ENCODE measurements at regions not wholly inside any gene's neighbourhood (a gene's known extent, or its start where the extent isn't known, plus 50 kb on each side); places are given as distances from the start of the nearest gene placed in this dataset.

GRCh38 chr6:87995461-87995860 is 52.2 kb upstream of the SPACA1 start:
- DNase-seq (ENCODE audit: low spot score), result no peak

DNA sequence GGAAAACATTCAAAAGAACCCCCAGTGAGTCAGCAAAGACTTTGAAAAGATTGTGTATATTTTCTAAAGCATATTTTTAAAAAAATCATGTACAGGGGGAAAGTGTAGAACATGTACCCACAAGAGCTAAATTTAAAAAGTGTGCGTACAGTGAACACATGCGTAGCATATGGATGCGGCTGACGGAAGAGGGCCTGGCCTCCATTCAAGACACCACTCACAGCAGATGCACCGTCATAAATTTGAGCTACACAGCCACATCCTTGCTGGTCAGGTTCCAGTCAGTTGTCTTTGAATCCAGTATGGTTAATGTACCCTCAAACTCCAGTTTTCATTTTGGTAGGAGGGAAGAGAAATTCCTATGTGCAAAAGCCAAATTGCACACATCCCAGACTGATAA is 54.3 kb upstream of the SPACA1 start:
- no peak for DNase-seq (ENCODE audit: low spot score)

DNA sequence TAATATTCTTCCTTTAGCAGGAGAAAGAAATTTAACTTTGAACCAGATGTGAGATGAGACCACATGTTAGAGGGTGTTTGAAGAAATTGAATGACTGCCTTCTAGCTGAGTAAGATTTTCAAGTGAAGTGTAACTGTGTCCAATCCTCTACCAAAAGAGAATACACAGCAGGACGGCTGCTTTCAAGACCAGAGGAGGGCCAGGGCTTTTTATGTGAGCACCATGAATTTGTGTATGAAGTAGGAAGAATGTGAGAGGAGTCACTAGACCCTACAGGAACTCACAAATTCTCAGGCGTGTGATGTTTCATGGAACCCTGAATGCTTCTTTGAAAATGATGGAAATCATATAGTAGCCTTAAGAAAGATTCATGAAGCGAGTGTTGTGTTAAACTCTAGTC is 56.8 kb upstream of the SPACA1 start:
- DNase-seq (ENCODE audit: low spot score), result no peak

- no peak for DNase-seq (ENCODE audit: low spot score)
Observed at GRCh38 chr6:87982134-87982533, 65.5 kb upstream of the SPACA1 start.

GRCh38 chr6:87979737-87980136 is 67.9 kb upstream of the SPACA1 start:
- DNase-seq (ENCODE audit: low spot score), result no peak

GRCh38 chr6:87976616-87977015 is 71.0 kb upstream of the SPACA1 start:
- DNase-seq (ENCODE audit: low spot score), result no peak

DNA sequence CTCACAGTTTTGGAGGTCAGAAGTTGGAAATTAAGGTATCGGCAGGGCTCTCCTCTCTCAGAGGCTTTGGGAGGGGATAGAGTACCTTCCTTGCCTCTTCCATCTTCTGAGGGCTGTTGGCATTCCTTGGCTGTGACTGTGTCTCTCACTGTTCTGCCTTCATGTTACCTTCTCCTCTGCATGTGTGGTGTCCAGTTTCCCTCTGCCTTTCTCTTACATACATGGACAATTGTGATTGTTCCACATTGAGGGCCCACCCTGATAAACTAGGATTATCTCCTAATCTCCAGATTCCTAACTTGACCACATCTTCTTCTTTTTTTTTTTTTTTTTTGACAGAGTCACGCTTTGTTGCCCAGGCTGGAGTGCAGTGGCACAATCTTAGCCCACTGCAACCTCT is 72.1 kb upstream of the SPACA1 start:
- DNase-seq (ENCODE audit: low spot score), result no peak

GRCh38 chr6:87972279-87972678 is 75.4 kb upstream of the SPACA1 start:
- no peak for DNase-seq (ENCODE audit: low spot score)

- no peak for DNase-seq (ENCODE audit: low spot score)
Observed at GRCh38 chr6:87971605-87972262, 75.9 kb upstream of the SPACA1 start.

DNA sequence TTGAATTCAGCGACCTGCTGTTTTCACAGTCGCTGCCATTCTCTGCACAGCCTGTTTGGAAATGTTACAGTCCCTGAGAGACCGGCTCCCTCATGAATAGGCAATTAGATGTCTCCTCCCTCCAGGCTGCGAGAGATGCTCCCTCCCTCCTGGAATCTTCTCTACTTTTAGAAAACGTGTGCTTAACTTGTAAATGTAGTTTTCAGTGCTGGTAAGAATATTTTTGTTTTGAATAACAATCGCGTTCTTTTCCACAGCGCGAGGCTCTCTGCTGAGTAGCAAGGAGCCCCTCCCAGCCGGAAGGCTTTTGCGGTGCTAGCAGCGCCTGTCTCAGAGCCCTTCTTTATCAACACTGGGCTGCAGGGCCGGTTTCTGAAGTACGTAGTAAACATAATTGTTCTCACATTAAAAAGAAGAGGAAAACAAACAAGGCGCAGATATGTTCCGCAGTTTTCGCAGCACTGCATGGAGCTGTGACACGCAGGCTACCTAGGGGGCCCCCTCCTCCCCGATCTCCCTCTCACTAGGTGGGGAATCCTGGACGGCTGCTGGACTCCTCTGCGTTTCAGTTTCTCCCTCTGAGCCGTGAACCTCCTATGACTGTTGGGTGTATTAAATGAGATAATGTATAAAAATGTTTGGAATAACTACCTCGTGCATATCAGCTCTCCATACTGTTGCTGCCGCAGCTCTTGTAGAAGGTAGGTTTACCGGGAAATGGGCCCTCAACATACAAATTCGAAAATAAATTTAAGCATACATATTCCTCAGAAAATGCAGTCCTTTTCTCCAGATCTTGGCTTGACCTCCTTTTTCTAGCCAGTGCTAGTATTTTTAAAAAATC is 79.0 kb upstream of the SPACA1 start:
- no peak for DNase-seq (ENCODE audit: low spot score)

DNA sequence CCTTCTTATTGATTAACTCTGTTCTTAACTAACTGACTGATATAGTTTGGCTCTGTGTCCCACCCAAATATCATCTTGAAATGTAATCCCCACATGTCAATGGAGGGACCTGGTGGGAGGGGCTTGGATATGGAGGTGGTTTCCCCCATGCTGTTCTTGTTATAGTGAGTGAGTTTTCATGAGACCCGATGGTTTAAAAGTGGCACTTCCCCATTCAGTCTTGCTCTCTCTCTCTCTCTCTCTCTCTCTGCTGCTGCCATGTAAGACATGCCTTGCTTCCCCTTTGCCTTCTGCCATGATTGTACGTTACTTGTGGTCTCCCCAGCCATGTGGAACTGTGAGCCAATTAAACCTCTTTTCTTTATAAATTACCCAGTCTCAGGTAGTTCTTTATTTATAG is 81.8 kb upstream of the SPACA1 start:
- DNase-seq (ENCODE audit: low spot score), result no peak

DNA sequence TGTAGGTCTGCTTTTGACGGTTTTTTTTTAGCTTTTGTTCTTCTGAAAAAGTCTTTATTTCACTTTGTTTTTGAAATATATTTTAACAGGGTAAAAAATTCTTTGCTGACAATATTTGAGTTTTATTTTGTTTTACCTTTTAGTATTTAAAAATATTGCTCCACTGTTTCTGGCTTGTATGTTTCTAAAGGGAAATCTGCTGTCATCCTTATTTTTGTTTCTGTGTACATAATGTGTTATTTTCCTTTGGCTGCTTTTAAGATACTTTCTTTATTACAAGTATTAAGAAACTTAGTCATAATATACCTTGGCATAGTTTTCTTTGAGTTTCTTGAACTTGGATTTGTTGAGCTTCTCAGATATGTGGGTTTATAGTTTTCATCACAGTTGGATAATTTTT is 88.6 kb upstream of the SPACA1 start:
- DNase-seq (ENCODE audit: low spot score), result no peak

- DNase-seq (ENCODE audit: low spot score), result no peak
Observed at GRCh38 chr6:87951751-87952150, 95.9 kb upstream of the SPACA1 start.

- no peak for DNase-seq (ENCODE audit: low spot score)
Observed at GRCh38 chr6:87950614-87951013, 97.0 kb upstream of the SPACA1 start.

DNA sequence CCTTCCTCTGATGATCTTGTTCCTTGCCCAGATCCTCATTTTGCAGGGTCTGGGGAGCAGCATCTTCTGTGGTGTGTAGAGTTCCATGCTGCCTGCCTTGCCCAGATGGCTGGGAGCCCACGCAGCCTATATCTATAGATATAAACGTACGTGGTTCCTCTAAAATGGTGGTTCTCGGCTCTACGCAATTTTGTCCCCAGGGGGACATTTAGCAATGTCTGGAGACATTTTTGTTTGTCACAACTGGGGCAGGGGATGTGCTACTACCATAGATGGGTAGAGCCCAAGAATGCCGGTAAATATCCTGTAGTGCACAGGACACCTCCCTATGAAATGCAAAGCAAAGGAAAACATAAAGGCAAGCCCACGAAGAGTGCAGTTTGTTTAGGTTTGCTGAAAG is 98.4 kb upstream of the SPACA1 start:
- DNase-seq (ENCODE audit: low spot score), result no peak

GRCh38 chr6:87946669-87947068 is 101.0 kb upstream of the SPACA1 start:
- no peak for DNase-seq (ENCODE audit: low spot score)

DNA sequence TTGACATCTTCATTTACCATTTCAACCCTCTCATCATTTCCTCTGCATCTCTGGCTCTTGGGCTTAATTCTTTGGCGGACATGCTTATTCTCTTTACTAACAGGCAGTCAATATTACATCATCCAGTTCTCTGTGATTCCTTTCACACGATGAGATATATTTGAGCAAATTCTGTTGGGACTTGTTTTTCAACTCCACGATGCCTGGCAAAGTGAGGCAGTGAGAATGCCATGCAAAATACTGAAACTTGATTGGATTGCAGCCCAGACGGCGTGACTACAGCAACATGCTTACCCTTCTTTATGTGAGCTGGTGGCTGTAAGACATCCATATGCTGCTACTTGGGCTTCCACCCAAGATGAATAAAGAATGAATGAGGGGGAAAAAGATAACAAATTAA is 101.7 kb upstream of the SPACA1 start:
- DNase-seq (ENCODE audit: low spot score), result no peak

- no peak for DNase-seq (ENCODE audit: low spot score)
Observed at GRCh38 chr6:87945181-87945580, 102.5 kb upstream of the SPACA1 start.

DNA sequence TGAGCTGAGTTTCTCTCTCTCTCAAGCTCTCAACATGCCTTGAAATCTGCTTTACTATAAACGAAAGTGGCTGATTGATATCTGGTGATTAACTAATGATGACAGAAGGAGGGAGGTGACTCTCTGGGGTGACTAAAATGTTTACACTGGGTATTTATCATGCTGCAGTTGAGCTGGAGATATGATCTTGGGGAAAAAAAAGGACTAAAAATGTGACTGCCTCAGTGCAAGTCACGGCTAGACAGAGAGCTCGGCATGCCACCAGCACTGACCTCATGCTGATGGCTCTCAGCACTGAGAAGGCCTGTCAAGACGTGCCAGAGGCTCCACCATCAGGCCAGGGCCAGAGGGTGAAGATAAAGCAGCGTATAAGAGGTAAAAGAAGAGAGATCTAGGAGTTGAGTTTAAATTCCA is 103.1 kb upstream of the SPACA1 start:
- DNase-seq (ENCODE audit: low spot score), result peak; percentile 88

GRCh38 chr6:87943191-87943590 is 104.5 kb upstream of the SPACA1 start:
- DNase-seq (ENCODE audit: low spot score), result no peak

DNA sequence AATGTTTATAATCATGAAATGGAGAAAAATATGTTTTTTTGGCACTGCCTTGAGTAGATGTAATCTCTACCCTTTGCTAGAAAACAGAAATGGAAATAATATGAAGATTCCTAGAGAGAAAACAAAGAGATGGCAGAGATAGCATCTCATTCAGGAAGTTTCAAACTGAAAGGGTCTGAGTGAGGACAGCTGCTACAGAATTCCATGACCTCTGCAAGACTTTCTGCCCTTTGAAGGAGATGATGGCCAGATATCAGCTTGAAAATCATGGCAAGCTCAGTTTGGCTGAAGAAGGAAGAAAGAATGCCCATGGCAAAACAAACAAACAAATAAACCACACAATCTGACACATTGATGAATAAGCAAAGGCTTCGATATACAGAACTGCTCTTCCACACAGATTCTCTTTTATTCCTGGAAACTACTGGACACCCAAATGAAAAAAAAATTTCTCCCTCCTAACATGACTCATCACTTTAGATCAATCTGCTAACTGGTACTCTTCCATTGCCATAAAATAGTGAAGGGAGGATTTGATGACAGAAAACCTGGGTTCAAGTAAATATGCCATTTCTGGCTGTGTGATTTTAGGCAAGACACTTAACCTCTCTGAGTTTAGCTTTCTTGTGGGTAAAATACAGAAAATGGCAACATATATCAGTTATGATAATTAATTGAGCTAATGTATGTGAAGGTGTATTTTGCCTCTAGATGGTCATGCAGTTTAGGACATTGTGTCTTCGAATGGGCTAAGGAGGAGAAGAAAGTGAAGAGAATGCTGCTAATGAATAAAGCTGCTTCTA is 105.9 kb upstream of the SPACA1 start:
- DNase-seq (ENCODE audit: low spot score), result no peak

- no peak for DNase-seq (ENCODE audit: low spot score)
Observed at GRCh38 chr6:87939776-87940175, 107.9 kb upstream of the SPACA1 start.

- DNase-seq (ENCODE audit: low spot score), result no peak
Observed at GRCh38 chr6:87938287-87938686, 109.4 kb upstream of the SPACA1 start.

Measured in AG08395 (cell line).